ENCODE measurements at regions not wholly inside any gene's neighbourhood (a gene's known extent, or its start where the extent isn't known, plus 50 kb on each side); places are given as distances from the start of the nearest gene placed in this dataset.

DNA sequence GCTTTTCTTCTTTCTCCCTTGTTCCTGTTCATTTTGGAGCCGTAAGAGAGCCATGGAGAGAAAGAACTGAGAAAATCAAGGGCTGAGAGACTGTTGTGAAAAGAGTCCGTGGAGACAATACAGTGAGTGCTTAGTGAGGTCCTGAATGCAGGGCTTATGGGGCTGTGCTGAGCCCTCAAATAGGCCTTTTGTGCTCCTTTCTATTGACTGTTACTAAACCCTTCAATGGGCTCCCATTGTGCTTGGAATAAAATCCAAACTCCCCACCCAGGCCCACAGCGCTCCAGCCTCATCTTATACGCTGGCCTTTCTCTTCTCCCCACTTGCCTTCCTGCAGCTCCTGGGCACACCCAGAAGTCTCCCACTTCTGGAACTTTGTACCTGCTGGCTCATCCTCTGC, 243.1 kb upstream of the HABP2 start:
- no peak for TF ChIP-seq CTCF (IDR thresholded peaks at IDR 0.05; ENCODE audit: low read depth, low read length, missing control alignments)
- no peaks in the 10 kb centered on the region for H3K36me3 ChIP-seq (replicated peaks)
- no peak for DNase-seq
- H3K27me3 ChIP-seq (replicated peaks), result no peaks in the 10 kb centered on the region
- no peak overlapping the region for H3K27ac ChIP-seq
- in situ Hi-C loops (cut with HindIII; ENCODE audit: low pct_ligation_motif_present, low sequenced_read_pairs), result no loop called here
- no peak overlapping the region for H3K4me3 ChIP-seq (ENCODE audit: low read depth, low read length)

DNA sequence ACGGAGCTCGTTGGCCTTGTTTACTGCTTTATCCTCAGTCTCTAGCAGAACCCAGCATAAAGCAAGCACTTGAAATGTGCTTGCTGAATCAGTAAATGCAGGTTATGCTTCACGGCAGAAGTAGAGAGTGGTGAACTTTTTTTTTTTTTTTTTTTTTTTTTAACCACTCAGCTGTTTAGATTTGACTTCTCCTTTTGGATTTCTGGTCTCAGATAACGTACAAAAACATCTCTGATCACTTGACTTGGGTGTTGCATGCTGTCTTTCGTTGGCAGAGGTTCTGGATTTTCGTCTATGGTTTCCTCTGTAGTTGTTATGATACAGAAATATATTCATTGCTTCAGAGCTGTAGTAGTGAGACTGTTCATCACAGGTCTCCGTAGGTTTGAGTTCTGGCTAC, 242.5 kb upstream of the HABP2 start:
- no peak for DNase-seq
- H3K27me3 ChIP-seq (replicated peaks), result no peaks in the 10 kb centered on the region
- in situ Hi-C loops (cut with HindIII; ENCODE audit: low pct_ligation_motif_present, low sequenced_read_pairs), result no loop called here

DNA sequence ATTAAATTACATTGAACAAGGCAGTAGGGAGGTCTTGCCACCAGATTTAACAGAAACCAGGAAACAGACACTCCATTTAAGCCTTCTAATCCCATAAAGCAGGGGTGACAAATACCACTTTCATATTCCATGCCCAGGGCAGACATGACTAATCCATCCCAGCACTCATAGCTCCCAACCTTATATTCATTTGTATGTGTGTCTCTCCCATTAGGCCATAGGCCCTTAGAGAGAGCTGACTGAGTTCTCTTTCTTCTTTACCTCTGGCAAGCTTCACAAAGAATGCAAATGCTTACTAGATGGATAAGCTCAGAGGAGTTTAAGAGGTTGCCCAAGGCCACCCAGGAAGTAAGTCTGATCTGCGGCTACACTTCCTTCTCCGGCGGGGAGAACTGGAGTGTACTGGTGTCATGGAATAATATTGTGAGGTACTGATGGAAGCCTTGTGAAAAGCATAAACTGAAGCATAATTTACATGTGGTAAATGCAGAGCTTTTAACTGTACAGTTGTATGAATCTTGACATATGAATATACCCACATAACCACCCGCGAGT, 239.7 kb upstream of the HABP2 start:
- no peaks in the 10 kb centered on the region for H3K36me3 ChIP-seq (replicated peaks)
- H3K27ac ChIP-seq, result no peak overlapping the region
- in situ Hi-C loops (cut with HindIII; ENCODE audit: low pct_ligation_motif_present, low sequenced_read_pairs), result no loop called here
- DNase-seq, result no peak
- no peaks in the 10 kb centered on the region for H3K27me3 ChIP-seq (replicated peaks)
- no peak overlapping the region for H3K4me3 ChIP-seq (ENCODE audit: low read depth, low read length)
- no peak for TF ChIP-seq CTCF (IDR thresholded peaks at IDR 0.05; ENCODE audit: low read depth, low read length, missing control alignments)

More for the DNA sequence above, 242.5 kb upstream of the HABP2 start:
- no peak overlapping the region for H3K4me3 ChIP-seq (ENCODE audit: low read depth, low read length)
- no peak for TF ChIP-seq CTCF (IDR thresholded peaks at IDR 0.05; ENCODE audit: low read depth, low read length, missing control alignments)
- H3K36me3 ChIP-seq (replicated peaks), result no peaks in the 10 kb centered on the region
- no peak overlapping the region for H3K27ac ChIP-seq

GRCh38 chr10:113313722-113314121, 239.1 kb upstream of the HABP2 start:
- H3K4me3 ChIP-seq (ENCODE audit: low read depth, low read length), result no peak overlapping the region
- H3K27me3 ChIP-seq (replicated peaks), result no peaks in the 10 kb centered on the region
- H3K27ac ChIP-seq, result no peak overlapping the region
- no peak for TF ChIP-seq CTCF (IDR thresholded peaks at IDR 0.05; ENCODE audit: low read depth, low read length, missing control alignments)
- no peak for DNase-seq
- H3K36me3 ChIP-seq (replicated peaks), result no peaks in the 10 kb centered on the region
- in situ Hi-C loops (cut with HindIII; ENCODE audit: low pct_ligation_motif_present, low sequenced_read_pairs), result no loop called here

DNA sequence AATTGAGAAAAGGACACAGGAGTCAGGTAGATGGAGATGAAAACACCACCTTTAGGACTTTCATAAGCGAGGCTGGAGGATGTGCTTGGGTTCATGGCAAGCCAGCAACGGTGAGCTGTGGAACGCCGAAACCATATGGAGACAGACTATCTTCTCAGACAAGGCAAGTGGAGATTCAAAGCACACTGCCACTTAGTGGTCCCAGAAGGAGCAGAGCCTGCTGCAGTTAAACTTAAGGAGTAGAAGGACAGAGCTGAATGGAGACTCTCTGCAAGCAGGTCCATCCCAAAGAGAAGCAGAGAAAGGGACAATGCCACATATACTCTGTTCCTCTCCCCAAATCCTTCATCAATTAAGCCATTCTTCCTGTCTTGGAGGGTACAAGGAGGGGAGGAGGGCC, 236.3 kb upstream of the HABP2 start:
- Histone ChIP-seq H3K27me3 (replicated peaks) (no peaks in the 10 kb centered on the region), H3K36me3 (replicated peaks) (no peaks in the 10 kb centered on the region), H3K4me3 (ENCODE audit: low read depth, low read length) (no peak overlapping the region), H3K27ac (no peak overlapping the region)
- in situ Hi-C loops (cut with HindIII; ENCODE audit: low pct_ligation_motif_present, low sequenced_read_pairs), result no loop called here
- DNase-seq, result no peak
- TF ChIP-seq CTCF (IDR thresholded peaks at IDR 0.05; ENCODE audit: low read depth, low read length, missing control alignments), result peak; percentile 46

DNA sequence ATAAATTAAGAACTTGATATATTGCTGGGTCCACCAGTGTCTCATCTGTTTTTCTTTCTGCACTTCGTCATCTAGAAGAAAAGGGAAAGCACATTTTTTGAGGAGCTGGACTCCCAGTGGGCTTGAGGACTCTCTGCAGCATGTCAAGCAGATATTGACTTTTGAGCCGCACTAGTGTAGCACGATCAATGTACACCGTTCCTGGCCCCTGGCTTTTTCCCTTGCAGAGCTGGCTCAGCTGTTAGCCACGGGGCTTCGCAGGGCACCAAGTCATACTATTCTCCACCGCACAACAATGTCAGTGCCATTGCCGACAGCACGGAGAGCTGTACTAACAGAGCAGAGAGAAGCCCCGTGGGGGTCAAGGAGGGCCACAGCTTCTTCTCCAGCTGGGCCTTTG, 235.4 kb upstream of the HABP2 start:
- DNase-seq, result no peak
- no peak for TF ChIP-seq CTCF (IDR thresholded peaks at IDR 0.05; ENCODE audit: low read depth, low read length, missing control alignments)
- in situ Hi-C loops (cut with HindIII; ENCODE audit: low pct_ligation_motif_present, low sequenced_read_pairs), result no loop called here
- Histone ChIP-seq H3K4me3 (ENCODE audit: low read depth, low read length) (no peak overlapping the region), H3K36me3 (replicated peaks) (no peaks in the 10 kb centered on the region), H3K27me3 (replicated peaks) (no peaks in the 10 kb centered on the region), H3K27ac (no peak overlapping the region)

Data from brain microvascular endothelial cell (primary cell).